Peyer's patch (tissue), 4 donors: ENCODE measurements at regions not wholly inside any gene's neighbourhood (a gene's known extent, or its start where the extent isn't known, plus 50 kb on each side); places are given as distances from the start of the nearest gene placed in this dataset.

Experiments
- DNase-seq, 3 donors: peaks; one replicate each; pipeline ENCODE4 v3.0.0-alpha.2; 2017 to 2019
- H3K27ac ChIP-seq, 4 donors: fragments of 200-600 bp; sonication (generic); one replicate each; pipeline ENCODE4 v1.5.1; 2016 to 2019
- H3K27me3 ChIP-seq, 2 donors: fragments of 200-600 bp; sonication (generic); one replicate each; pipeline ENCODE4 v1.5.1; 2019
- H3K36me3 ChIP-seq, 3 donors: fragments of 200-600 bp; sonication (generic); one replicate each; pipeline ENCODE4 v1.5.1; 2016 to 2019
- H3K4me1 ChIP-seq, 4 donors: fragments of 200-600 bp; sonication (generic); one replicate each; pipeline ENCODE4 v1.5.1; 2016 to 2019
- H3K4me3 ChIP-seq, 4 donors: fragments of 200-600 bp; sonication (generic); 1 replicate in 3 of 4; 2 replicates in 1 of 4; pipeline ENCODE4 v1.5.1; 2016 to 2019; ENCODE audit warnings: mild to moderate bottlenecking in 1 of 4
- H3K9me3 ChIP-seq, 4 donors: fragments of 200-600 bp; sonication (generic); one replicate each; pipeline ENCODE4 v1.5.1; 2016 to 2019; ENCODE audit warnings: mild to moderate bottlenecking in 1 of 4
- CTCF ChIP-seq, 6 experiments: fragments of 450-650 bp in 4 of 6; fragments of 200-600 bp in 2 of 6; sonication (generic) in 1 of 6; IDR thresholded peaks; one replicate each; pipeline ENCODE4 v1.5.1; 2017 to 2019; ENCODE audit warnings: antibody characterized with exemption in 6 of 6, mild to moderate bottlenecking in 3 of 6, moderate library complexity in 1 of 6
- POLR2A ChIP-seq, 2 donors: fragments of 450-650 bp; IDR thresholded peaks; one replicate each; pipeline ENCODE4 v1.5.1; 2017; ENCODE audit warnings: antibody characterized with exemption in 2 of 2, mild to moderate bottlenecking in 2 of 2, moderate library complexity in 2 of 2

GRCh38 chr9:129324808-129325502, 146.9 kb upstream of the IER5L start:
- no peak for DNase-seq
- Histone ChIP-seq H3K4me1 (peaks cover 0 to 19% (median 11%) of the 10 kb centered on the region in 4 donors), H3K4me3 (no peak overlapping the region), H3K9me3 (no peaks in the 10 kb centered on the region), H3K27me3 (no peaks in the 10 kb centered on the region), H3K36me3 (no peaks in the 10 kb centered on the region), H3K27ac (no peak overlapping the region)
- no peak for TF ChIP-seq POLR2A (IDR thresholded peaks at IDR 0.05)
- no peak for TF ChIP-seq CTCF (IDR thresholded peaks at IDR 0.05)

- Histone ChIP-seq H3K9me3 (no peaks in the 10 kb centered on the region), H3K4me1 (peaks cover 0 to 28% (median 12%) of the 10 kb centered on the region in 4 donors), H3K4me3 (no peak overlapping the region), H3K36me3 (no peaks in the 10 kb centered on the region), H3K27me3 (no peaks in the 10 kb centered on the region), H3K27ac (peak overlapping the region in 2 of 4 donors; percentile 13 to 26)
- DNase-seq, result no peak
- TF ChIP-seq POLR2A (IDR thresholded peaks at IDR 0.05) (no peak), CTCF (IDR thresholded peaks at IDR 0.05) (no peak)
Observed at GRCh38 chr9:129323999-129324553, 146.0 kb upstream of the IER5L start.

GRCh38 chr9:129323376-129323998, 145.4 kb upstream of the IER5L start:
- TF ChIP-seq POLR2A (IDR thresholded peaks at IDR 0.05), result no peak
- TF ChIP-seq CTCF (IDR thresholded peaks at IDR 0.05), result no peak
- Histone ChIP-seq H3K4me1 (peaks cover 0 to 34% (median 12%) of the 10 kb centered on the region in 4 donors), H3K9me3 (no peaks in the 10 kb centered on the region), H3K4me3 (no peak overlapping the region), H3K27me3 (no peaks in the 10 kb centered on the region), H3K27ac (peak overlapping the region in 2 of 4 donors; percentile 13 to 27), H3K36me3 (no peaks in the 10 kb centered on the region)
- DNase-seq, result no peak

- Histone ChIP-seq H3K4me1 (peaks cover 0 to 38% (median 12%) of the 10 kb centered on the region in 4 donors), H3K27ac (peak overlapping the region in 1 of 4 donors; percentile 27), H3K4me3 (no peak overlapping the region), H3K36me3 (no peaks in the 10 kb centered on the region), H3K27me3 (no peaks in the 10 kb centered on the region), H3K9me3 (no peaks in the 10 kb centered on the region)
- TF ChIP-seq POLR2A (IDR thresholded peaks at IDR 0.05) (no peak), CTCF (IDR thresholded peaks at IDR 0.05) (no peak)
- DNase-seq, result peak in 1 of 3 donors; percentile 27
Observed at GRCh38 chr9:129322641-129323375, 144.7 kb upstream of the IER5L start.

- H3K9me3 ChIP-seq, result no peaks in the 10 kb centered on the region
- peak overlapping the region; percentile 30 to 81 (median 72) for H3K27ac ChIP-seq
- TF ChIP-seq CTCF (IDR thresholded peaks at IDR 0.05), result no peak
- TF ChIP-seq POLR2A (IDR thresholded peaks at IDR 0.05), result no peak
- H3K36me3 ChIP-seq, result no peaks in the 10 kb centered on the region
- no peak for DNase-seq
- H3K4me3 ChIP-seq, result peak overlapping the region in 1 of 4 donors; percentile 43
- H3K27me3 ChIP-seq, result no peaks in the 10 kb centered on the region
- H3K4me1 ChIP-seq, result peaks cover 0 to 42% (median 12%) of the 10 kb centered on the region in 4 donors
Observed at GRCh38 chr9:129322022-129322621, 144.1 kb upstream of the IER5L start.
